ENCODE measurements at regions not wholly inside any gene's neighbourhood (a gene's known extent, or its start where the extent isn't known, plus 50 kb on each side); places are given as distances from the start of the nearest gene placed in this dataset.

GRCh38 chr18:72154926-72155325 is 389.2 kb downstream of the CBLN2 start:
- Histone ChIP-seq H3K27me3 (ENCODE audit: control insufficient read depth, extremely low read depth, insufficient read depth, low read length) (no peaks in the 10 kb centered on the region), H3K27ac (ENCODE audit: control insufficient read depth, insufficient read depth, low read length) (no peak overlapping the region), H2AFZ (ENCODE audit: control insufficient read depth, low read length) (no peak overlapping the region), H3K36me3 (ENCODE audit: control insufficient read depth in 2 of 2, extremely low read depth in 1 of 2, insufficient read depth in 2 of 2, low read length in 2 of 2) (no peaks in the 10 kb centered on the region), H3K4me1 (ENCODE audit: control insufficient read depth, extremely low read depth, insufficient read depth, low read length) (no peaks in the 10 kb centered on the region), H3K9ac (ENCODE audit: control insufficient read depth, extremely low read depth, insufficient read depth, low read length) (no peak overlapping the region), H3K4me3 (ENCODE audit: control insufficient read depth in 2 of 3, extremely low read depth in 1 of 3, insufficient read depth in 2 of 3, low read depth in 1 of 3, low read length in 3 of 3) (no peak overlapping the region), H4K20me1 (ENCODE audit: control insufficient read depth, extremely low read depth, insufficient read depth, low read length) (no peaks in the 10 kb centered on the region), H3K79me2 (ENCODE audit: control insufficient read depth, insufficient read depth, low read length) (no peaks in the 10 kb centered on the region), H3K9me1 (ENCODE audit: control insufficient read depth, extremely low read depth, insufficient read depth, low read length) (no peaks in the 10 kb centered on the region), H3K9me3 (ENCODE audit: control insufficient read depth, low read depth, low read length) (peaks cover 2% of the 10 kb centered on the region), H3K4me2 (ENCODE audit: control insufficient read depth, extremely low read depth, insufficient read depth, low read depth, low read length) (no peak overlapping the region)
- no peak for DNase-seq (ENCODE audit: low read depth, low spot score)
- FAIRE-seq, result no peak
- no peak for TF ChIP-seq EZH2 (IDR thresholded peaks at IDR 0.05; ENCODE audit: low read length)
- no peak for TF ChIP-seq CTCF (optimal IDR thresholded peaks at IDR 0.05 in 1 of 3, IDR thresholded peaks at IDR 0.05 in 1 of 3, conservative IDR thresholded peaks at IDR 0.05 in 1 of 3; ENCODE audit: extremely low read depth in 1 of 3, insufficient read depth in 2 of 3, low read length in 3 of 3)
- dilution Hi-C loops (cut with MboI; ENCODE audit: extremely low pct_ligation_motif_present, low sequenced_read_pairs), result no loop called here

- Histone ChIP-seq H3K4me3 (ENCODE audit: control insufficient read depth in 2 of 3, extremely low read depth in 1 of 3, insufficient read depth in 2 of 3, low read depth in 1 of 3, low read length in 3 of 3) (no peak overlapping the region), H3K9ac (ENCODE audit: control insufficient read depth, extremely low read depth, insufficient read depth, low read length) (no peak overlapping the region), H3K9me1 (ENCODE audit: control insufficient read depth, extremely low read depth, insufficient read depth, low read length) (no peaks in the 10 kb centered on the region), H4K20me1 (ENCODE audit: control insufficient read depth, extremely low read depth, insufficient read depth, low read length) (no peaks in the 10 kb centered on the region), H3K27ac (ENCODE audit: control insufficient read depth, insufficient read depth, low read length) (no peak overlapping the region), H3K4me2 (ENCODE audit: control insufficient read depth, extremely low read depth, insufficient read depth, low read depth, low read length) (no peak overlapping the region), H3K79me2 (ENCODE audit: control insufficient read depth, insufficient read depth, low read length) (no peaks in the 10 kb centered on the region), H3K4me1 (ENCODE audit: control insufficient read depth, extremely low read depth, insufficient read depth, low read length) (no peaks in the 10 kb centered on the region), H3K36me3 (ENCODE audit: control insufficient read depth in 2 of 2, extremely low read depth in 1 of 2, insufficient read depth in 2 of 2, low read length in 2 of 2) (no peaks in the 10 kb centered on the region), H2AFZ (ENCODE audit: control insufficient read depth, low read length) (no peak overlapping the region), H3K9me3 (ENCODE audit: control insufficient read depth, low read depth, low read length) (peaks cover 2% of the 10 kb centered on the region), H3K27me3 (ENCODE audit: control insufficient read depth, extremely low read depth, insufficient read depth, low read length) (no peaks in the 10 kb centered on the region)
- DNase-seq (ENCODE audit: low read depth, low spot score) (no peak), FAIRE-seq (no peak)
- TF ChIP-seq EZH2 (IDR thresholded peaks at IDR 0.05; ENCODE audit: low read length) (no peak), CTCF (optimal IDR thresholded peaks at IDR 0.05 in 1 of 3, IDR thresholded peaks at IDR 0.05 in 1 of 3, conservative IDR thresholded peaks at IDR 0.05 in 1 of 3; ENCODE audit: extremely low read depth in 1 of 3, insufficient read depth in 2 of 3, low read length in 3 of 3) (no peak)
- dilution Hi-C loops (cut with MboI; ENCODE audit: extremely low pct_ligation_motif_present, low sequenced_read_pairs), result no loop called here
Observed at GRCh38 chr18:72152935-72153334, 391.2 kb downstream of the CBLN2 start.
